Stimulated activated CD8-positive, alpha-beta memory T cell treated with anti-CD3 and anti-CD28 coated beads, Interleukin-15, amount 100 ng/mL, for 48 hours (primary cell): ENCODE measurements at regions not wholly inside any gene's neighbourhood (a gene's known extent, or its start where the extent isn't known, plus 50 kb on each side); places are given as distances from the start of the nearest gene placed in this dataset.
"Not testable (repeated sequence)": the region's sequence is repeated elsewhere in the genome, so short reads cannot be mapped to it uniquely, and the experiment has no call there.

Source experiments
- DNase-seq, 2 donors: peaks; one replicate each; pipeline ENCODE4 v3.0.0-alpha.2; 2020; ENCODE audit warnings: low read depth in 2 of 2

- DNase-seq: no peak
These were observed 232.5 kb upstream of the ASCC3 start for GRCh38 chr6:101113468-101114260.

DNA sequence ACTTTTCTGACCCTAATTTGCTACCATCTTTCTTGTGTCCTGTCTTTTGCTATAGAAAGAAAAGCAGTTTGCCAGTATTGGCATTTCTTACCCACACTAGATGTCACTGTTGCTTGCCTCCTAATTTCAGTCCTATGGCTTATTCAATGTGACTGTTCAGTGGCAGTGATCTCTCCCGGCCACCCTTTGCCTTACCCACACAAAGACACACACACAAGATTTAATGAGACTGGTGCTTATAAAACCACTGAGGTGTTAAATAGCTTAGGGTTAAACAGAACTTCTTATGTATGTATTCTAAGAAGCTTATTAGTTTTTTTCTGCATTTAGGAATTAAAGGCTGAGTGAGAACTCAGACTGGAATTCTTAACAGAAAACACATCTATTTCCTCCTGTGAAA lies 233.6 kb upstream of the ASCC3 start:
- DNase-seq: no peak

GRCh38 chr6:101116337-101116736 lies 235.2 kb upstream of the ASCC3 start:
- no peak for DNase-seq

GRCh38 chr6:101117393-101118135 lies 236.4 kb upstream of the ASCC3 start:
- DNase-seq: no peak

DNA sequence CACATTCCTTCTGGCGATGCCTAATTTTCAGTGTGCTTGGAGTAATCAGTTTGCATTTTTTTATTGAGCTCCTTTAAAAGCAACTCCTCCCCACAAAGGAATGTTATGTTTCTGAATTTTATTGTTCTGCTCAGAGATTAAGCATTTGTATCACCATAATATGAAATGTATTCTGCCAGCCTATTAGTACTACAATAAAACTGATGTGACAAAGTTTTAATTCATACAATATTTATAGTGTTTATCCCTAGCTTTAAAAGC lies 236.9 kb upstream of the ASCC3 start:
- DNase-seq: no peak

GRCh38 chr6:101120747-101121146 lies 239.6 kb upstream of the ASCC3 start:
- no peak for DNase-seq

GRCh38 chr6:101125380-101125971 lies 244.3 kb upstream of the ASCC3 start:
- DNase-seq: no peak

DNA sequence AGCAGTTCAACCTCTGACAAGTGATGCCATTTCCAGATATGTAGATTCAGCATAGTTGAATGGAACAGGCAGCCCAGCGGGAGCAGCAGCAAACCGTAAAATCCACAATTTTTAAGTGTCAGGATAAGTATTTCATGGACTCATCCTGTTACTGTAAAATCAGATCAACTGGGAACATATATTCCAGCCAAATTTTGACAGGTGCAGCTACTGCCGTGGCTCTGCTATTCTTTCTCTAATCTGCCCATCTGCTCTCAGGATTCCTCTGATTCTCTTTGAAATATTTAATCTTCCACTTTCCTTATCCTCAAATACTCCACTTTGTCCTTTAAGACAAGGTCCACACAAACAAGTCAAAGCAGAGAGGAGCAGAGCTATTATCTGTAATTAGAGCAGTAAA lies 245.4 kb upstream of the ASCC3 start:
- DNase-seq: no peak

- no peak for DNase-seq
These were observed 248.7 kb upstream of the ASCC3 start for GRCh38 chr6:101129851-101130250.

GRCh38 chr6:101146389-101146788 lies 247.1 kb upstream of the GRIK2 start:
- no peak for DNase-seq

GRCh38 chr6:101150226-101150625 lies 243.3 kb upstream of the GRIK2 start:
- DNase-seq: no peak

- not testable (repeated sequence) for DNase-seq
These were observed 235.9 kb upstream of the GRIK2 start for GRCh38 chr6:101157638-101158037.

GRCh38 chr6:101163611-101164010 lies 229.9 kb upstream of the GRIK2 start:
- no peak for DNase-seq

DNA sequence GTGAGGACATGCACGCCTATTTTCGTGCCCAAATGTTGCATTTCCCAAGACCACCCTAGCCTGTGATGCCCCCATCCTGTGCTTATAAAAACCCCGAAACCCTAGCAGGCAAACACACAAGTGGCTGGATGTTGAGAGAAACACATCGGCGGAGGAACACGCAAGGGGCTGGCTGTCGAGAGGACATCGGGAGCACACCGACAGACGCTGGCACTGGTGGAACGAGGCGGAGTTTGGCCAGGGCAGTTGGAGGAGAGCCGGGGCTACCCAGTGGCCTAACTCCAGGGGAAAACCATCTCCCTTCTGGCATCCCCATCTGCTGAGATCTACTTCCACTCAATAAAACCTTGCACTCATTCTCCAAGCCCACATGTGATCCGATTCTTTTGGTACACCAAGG lies 225.9 kb upstream of the GRIK2 start:
- no peak for DNase-seq

GRCh38 chr6:101171049-101171448 lies 222.5 kb upstream of the GRIK2 start:
- not testable (repeated sequence) for DNase-seq

DNA sequence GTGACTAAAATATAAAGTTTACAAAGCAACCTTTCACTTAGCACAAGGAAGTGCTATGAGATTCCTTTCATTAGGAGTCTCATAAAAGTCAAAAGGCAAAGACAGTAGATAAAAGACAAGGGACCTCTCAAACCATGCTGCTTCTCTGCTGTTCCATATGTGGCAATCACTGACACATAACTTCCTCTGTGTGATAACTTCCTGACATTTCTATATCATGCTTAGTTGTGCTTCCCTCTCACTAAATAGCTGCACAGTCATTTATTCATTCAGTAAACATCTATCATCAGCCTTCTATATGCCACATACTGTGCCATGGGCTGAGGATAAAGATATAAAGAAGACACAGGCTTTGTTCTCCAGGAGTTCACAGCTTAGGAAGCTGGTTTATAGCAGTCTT lies 214.8 kb upstream of the GRIK2 start:
- DNase-seq: no peak

DNA sequence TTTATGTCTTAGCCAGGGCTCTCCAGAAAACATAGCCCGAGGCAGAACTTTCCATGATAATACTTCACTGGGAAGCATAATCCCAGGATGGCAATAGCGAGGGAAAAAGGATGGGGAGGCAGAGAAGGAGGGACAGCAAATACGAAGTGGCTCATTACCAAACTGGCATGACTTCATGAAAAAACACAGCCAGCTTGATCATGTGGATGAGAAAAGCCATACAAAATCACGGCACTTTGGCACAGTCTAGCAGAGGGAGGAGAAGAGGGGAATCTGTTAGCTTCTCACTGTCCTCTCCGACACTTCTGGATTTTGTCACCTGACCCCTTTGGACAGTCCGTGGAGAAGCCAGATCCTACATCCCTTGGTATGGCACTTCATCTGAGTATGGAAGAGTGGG lies 212.5 kb upstream of the GRIK2 start:
- no peak for DNase-seq

DNA sequence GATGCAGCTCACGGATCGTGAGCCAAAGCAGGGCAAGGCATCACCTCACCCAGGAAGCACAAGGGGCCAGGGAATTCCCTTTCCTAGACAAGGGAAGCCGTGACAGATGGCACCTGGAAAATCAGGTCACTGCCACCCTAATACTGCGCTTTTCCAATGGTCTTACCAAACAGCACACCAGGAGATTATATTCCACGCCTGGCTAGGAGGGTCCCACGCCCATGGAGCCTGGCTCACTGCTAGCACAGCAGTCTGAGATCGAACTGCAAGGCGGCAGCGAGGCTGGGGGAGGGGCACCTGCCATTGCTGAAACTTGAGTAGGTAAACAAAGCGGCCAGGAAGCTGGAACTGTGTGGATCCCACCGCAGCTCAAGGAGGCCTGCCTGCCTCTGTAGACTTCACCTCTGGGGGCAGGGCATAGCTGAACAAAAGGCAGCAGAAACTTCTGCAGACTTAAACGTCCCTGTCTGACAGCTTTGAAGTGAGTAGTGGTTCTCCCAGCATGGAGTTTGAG lies 205.2 kb upstream of the GRIK2 start:
- DNase-seq: not testable (repeated sequence)

DNA sequence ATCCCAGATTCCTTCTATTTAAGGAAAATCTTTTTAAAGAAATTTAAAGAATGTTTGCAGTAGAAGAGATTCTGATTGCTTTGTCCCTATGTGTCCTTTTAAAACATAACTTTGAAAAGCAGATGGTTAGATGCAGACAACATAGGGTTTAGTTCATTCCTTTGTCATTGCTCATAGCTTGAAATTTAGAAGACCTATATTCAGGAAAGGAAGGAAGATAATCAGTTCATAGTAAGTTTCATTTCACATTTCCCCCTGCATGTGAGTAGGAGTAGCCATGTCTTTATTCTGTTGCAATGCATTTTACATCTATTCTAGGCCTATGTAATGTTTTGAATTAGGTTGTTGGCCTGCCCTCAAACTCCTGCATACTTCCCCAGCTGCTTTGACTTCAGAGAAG lies 197.9 kb upstream of the GRIK2 start:
- DNase-seq: no peak

- no peak for DNase-seq
These were observed 194.1 kb upstream of the GRIK2 start for GRCh38 chr6:101199441-101199840.

DNA sequence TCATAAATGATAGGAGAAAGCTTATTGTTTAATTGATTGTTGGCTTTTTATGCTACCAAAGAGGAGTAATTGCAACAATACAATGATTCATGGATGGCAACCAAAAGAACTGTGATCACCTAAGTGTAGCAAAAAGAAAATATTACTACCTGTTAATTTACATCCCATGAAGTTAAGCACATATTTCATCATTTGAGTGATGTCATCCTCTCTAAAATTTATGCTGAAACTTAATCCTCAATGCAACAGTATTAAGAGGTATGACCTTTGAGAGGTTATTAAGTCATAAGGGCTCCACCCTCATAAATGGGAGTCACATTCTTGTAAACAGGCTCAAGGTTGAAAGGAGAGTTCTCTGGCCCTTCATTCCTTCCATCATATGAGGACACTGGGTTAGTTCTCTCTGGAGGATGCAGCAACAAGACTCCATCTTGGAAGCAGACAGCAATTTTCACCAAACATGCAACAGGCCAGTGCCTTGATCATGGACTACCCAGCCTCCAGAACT lies 190.6 kb upstream of the GRIK2 start:
- DNase-seq: no peak

- no peak for DNase-seq
These were observed 189.8 kb upstream of the GRIK2 start for GRCh38 chr6:101203664-101204063.

DNA sequence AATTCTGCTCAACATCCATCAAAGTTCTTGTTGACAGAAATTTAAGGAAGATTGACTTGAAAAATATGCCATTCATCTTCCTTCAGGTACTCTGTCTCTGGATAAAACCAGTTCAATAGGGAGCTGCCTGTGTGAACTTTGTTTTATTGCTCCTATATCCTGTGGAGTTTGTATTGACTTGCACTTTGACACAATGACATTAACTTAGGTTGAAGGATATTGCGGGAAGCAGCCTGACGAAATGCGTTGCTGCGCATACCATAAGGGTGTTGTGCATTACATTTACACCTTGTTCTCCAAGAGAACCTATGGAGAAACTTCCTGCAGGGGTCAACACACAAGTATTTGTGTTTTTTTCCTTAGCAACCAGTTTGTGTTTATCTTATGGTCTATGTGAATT lies 185.4 kb upstream of the GRIK2 start:
- no peak for DNase-seq
